ENCODE measurements at regions not wholly inside any gene's neighbourhood (a gene's known extent, or its start where the extent isn't known, plus 50 kb on each side); places are given as distances from the start of the nearest gene placed in this dataset.

GRCh38 chr12:127237151-127237550 is 1029.8 kb upstream of the TMEM132C start:
- Histone ChIP-seq H2AK5ac (ENCODE audit: low read depth, low read length) (no peak overlapping the region), H3K4me1 (replicated peaks in 1 of 4; ENCODE audit: control insufficient read depth in 3 of 4, insufficient read depth in 4 of 4, low read length in 3 of 4) (peaks cover 0 to 3% (median 1%) of the 10 kb centered on the region in 4 experiments; a peak in 4 of 7 replicates), H3K4ac (replicated peaks; ENCODE audit: insufficient read length, low read depth, low read length) (no peak overlapping the region), H3K14ac (ENCODE audit: insufficient read length) (no peak overlapping the region), H4K5ac (ENCODE audit: insufficient read length, low read depth, low read length) (no peak overlapping the region), H3K9ac (replicated peaks in 1 of 4; ENCODE audit: extremely low read depth in 1 of 4, low read depth in 3 of 4, low read length in 3 of 4) (no peak overlapping the region), H2BK20ac (ENCODE audit: low read length) (no peak overlapping the region), H4K91ac (replicated peaks; ENCODE audit: insufficient read length, low read length) (no peak overlapping the region), H2AFZ (ENCODE audit: low read length) (no peak overlapping the region), H2BK15ac (ENCODE audit: low read length) (no peak overlapping the region), H3K56ac (replicated peaks; ENCODE audit: insufficient read length, low read depth, low read length) (no peak overlapping the region), H4K8ac (ENCODE audit: extremely low read depth, insufficient read depth, low read length) (no peak overlapping the region), H3K18ac (ENCODE audit: extremely low read depth, low read length) (no peak overlapping the region), H4K20me1 (replicated peaks in 1 of 2; ENCODE audit: control insufficient read depth in 1 of 2, insufficient read depth in 2 of 2, low read length in 2 of 2) (peaks cover 0 to 3% of the 10 kb centered on the region in 2 experiments), H2BK12ac (ENCODE audit: low read depth, low read length) (no peak overlapping the region), H3K9me3 (ENCODE audit: insufficient read depth in 2 of 2, low read depth in 1 of 2, low read length in 1 of 2) (no peaks in the 10 kb centered on the region), H3K23ac (ENCODE audit: insufficient read length) (no peak overlapping the region), H3K4me3 (ENCODE audit: extremely low read depth in 1 of 4, insufficient read depth in 2 of 4, low read depth in 3 of 4, low read length in 4 of 4) (no peak overlapping the region), H3K79me2 (ENCODE audit: control insufficient read depth in 1 of 2, insufficient read depth in 2 of 2, low read length in 2 of 2) (no peaks in the 10 kb centered on the region), H2BK120ac (replicated peaks; ENCODE audit: low read depth, low read length) (no peak overlapping the region), H3K27ac (ENCODE audit: low read depth, low read length) (no peak overlapping the region), H3K4me2 (ENCODE audit: insufficient read depth in 1 of 2, low read depth in 2 of 2, low read length in 2 of 2) (no peak overlapping the region), H2BK5ac (ENCODE audit: low read depth, low read length) (no peak overlapping the region), H3K27me3 (replicated peaks in 1 of 4; ENCODE audit: control insufficient read depth in 3 of 4, extremely low read depth in 1 of 4, insufficient read depth in 3 of 4, low read length in 3 of 4) (no peaks in the 10 kb centered on the region), H3K23me2 (ENCODE audit: low read depth, low read length) (peaks cover 7% of the 10 kb centered on the region), H3K79me1 (ENCODE audit: low read depth, low read length) (no peaks in the 10 kb centered on the region), H3K36me3 (ENCODE audit: control insufficient read depth in 2 of 4, insufficient read depth in 4 of 4, low read length in 3 of 4) (no peaks in the 10 kb centered on the region)
- ChIA-PET POLR2A (ENCODE audit: partially characterized antibody) (no interaction called here), CTCF (ENCODE audit: partially characterized antibody) (interaction anchor here (0.9 kb wide), 1 partner anchor 128 kb away, joined by 3 read pairs; no protein-coding TSS in a partner anchor)
- DNase-seq (ENCODE audit: low read depth in 1 of 2, low spot score in 2 of 2) (no peak), FAIRE-seq (no peak)
- TF ChIP-seq TBP (IDR thresholded peaks at IDR 0.05; ENCODE audit: low read depth, low read length) (no peak), GABPA (IDR thresholded peaks at IDR 0.05; ENCODE audit: borderline replicate concordance, insufficient read depth, low read length) (no peak), TAF1 (IDR thresholded peaks at IDR 0.05; ENCODE audit: low read depth, low read length) (no peak), CTBP2 (IDR thresholded peaks at IDR 0.05; ENCODE audit: borderline replicate concordance, insufficient read depth, insufficient read length, low read length) (no peak), KDM4A (IDR thresholded peaks at IDR 0.05; ENCODE audit: low read depth, low read length, severe bottlenecking) (no peak), ATF2 (IDR thresholded peaks at IDR 0.05; ENCODE audit: low read length) (no peak), SP1 (IDR thresholded peaks at IDR 0.05; ENCODE audit: low read depth, low read length) (no peak), RBBP5 (IDR thresholded peaks at IDR 0.05; ENCODE audit: borderline replicate concordance, low read depth, low read length) (no peak), GTF2F1 (IDR thresholded peaks at IDR 0.05; ENCODE audit: borderline replicate concordance, low read depth, low read length) (no peak), RXRA (IDR thresholded peaks at IDR 0.05; ENCODE audit: insufficient read depth, low read depth, low read length) (no peak)
- TF ChIP-seq, protein P1, sequence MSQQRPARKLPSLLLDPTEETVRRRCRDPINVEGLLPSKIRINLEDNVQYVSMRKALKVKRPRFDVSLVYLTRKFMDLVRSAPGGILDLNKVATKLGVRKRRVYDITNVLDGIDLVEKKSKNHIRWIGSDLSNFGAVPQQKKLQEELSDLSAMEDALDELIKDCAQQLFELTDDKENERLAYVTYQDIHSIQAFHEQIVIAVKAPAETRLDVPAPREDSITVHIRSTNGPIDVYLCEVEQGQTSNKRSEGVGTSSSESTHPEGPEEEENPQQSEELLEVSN (IDR thresholded peaks at IDR 0.05) = no peak
- WGBS, 2 experiments (ENCODE audit: extremely low coverage in 1 of 2, insufficient coverage in 1 of 2, insufficient read length in 1 of 2, insufficient replicate concordance in 2 of 2, low coverage in 1 of 2, low lambda C conversion rate in 2 of 2, missing lambda C conversion rate in 1 of 2) = 90% methylated on average over 9 of the region's 9 CpGs; no CpG with 5 or more reads in 1 of the 2 experiments
